ENCODE measurements at regions not wholly inside any gene's neighbourhood (a gene's known extent, or its start where the extent isn't known, plus 50 kb on each side); places are given as distances from the start of the nearest gene placed in this dataset.

GRCh38 chr5:155299386-155300005 is 285.9 kb downstream of the KIF4B start:
- DNase-seq, result no peak

GRCh38 chr5:155303120-155303519 is 289.6 kb downstream of the KIF4B start:
- no peak for DNase-seq

- DNase-seq, result no peak
Observed at GRCh38 chr5:155307229-155307628, 293.7 kb downstream of the KIF4B start.

- no peak for DNase-seq
Observed at GRCh38 chr5:155308289-155308688, 294.7 kb downstream of the KIF4B start.

GRCh38 chr5:155309021-155309746 is 295.6 kb downstream of the KIF4B start:
- no peak for DNase-seq

GRCh38 chr5:155311721-155312120 is 298.2 kb downstream of the KIF4B start:
- DNase-seq, result no peak

GRCh38 chr5:155313518-155313917 is 300.0 kb downstream of the KIF4B start:
- no peak for DNase-seq

- DNase-seq, result no peak
Observed at GRCh38 chr5:155316070-155316714, 302.6 kb downstream of the KIF4B start.

- DNase-seq, result no peak
Observed at GRCh38 chr5:155332618-155333017, 319.1 kb downstream of the KIF4B start.

GRCh38 chr5:155342956-155343355 is 329.4 kb downstream of the KIF4B start:
- no peak for DNase-seq

GRCh38 chr5:155343468-155343867 is 329.9 kb downstream of the KIF4B start:
- DNase-seq, result no peak

- no peak for DNase-seq
Observed at GRCh38 chr5:155353231-155353630, 339.7 kb downstream of the KIF4B start.

- no peak for DNase-seq
Observed at GRCh38 chr5:155366096-155366495, 352.5 kb downstream of the KIF4B start.

GRCh38 chr5:155367841-155368240 is 354.3 kb downstream of the KIF4B start:
- no peak for DNase-seq

- DNase-seq, result no peak
Observed at GRCh38 chr5:155368490-155368889, 354.9 kb downstream of the KIF4B start.

GRCh38 chr5:155380480-155380879 is 366.9 kb downstream of the KIF4B start:
- no peak for DNase-seq

- no peak for DNase-seq
Observed at GRCh38 chr5:155381654-155382053, 368.1 kb downstream of the KIF4B start.

- DNase-seq, result no peak
Observed at GRCh38 chr5:155389498-155389897, 375.9 kb downstream of the KIF4B start.

- DNase-seq, result no peak
Observed at GRCh38 chr5:155394727-155395126, 381.2 kb downstream of the KIF4B start.

- no peak for DNase-seq
Observed at GRCh38 chr5:155402927-155403640, 389.5 kb downstream of the KIF4B start.

GRCh38 chr5:155406815-155407214 is 393.3 kb downstream of the KIF4B start:
- DNase-seq, result no peak

- no peak for DNase-seq
Observed at GRCh38 chr5:155408465-155408864, 394.9 kb downstream of the KIF4B start.

GRCh38 chr5:155416765-155417164 is 403.2 kb downstream of the KIF4B start:
- DNase-seq, result no peak
